ENCODE measurements at regions not wholly inside any gene's neighbourhood (a gene's known extent, or its start where the extent isn't known, plus 50 kb on each side); places are given as distances from the start of the nearest gene placed in this dataset.

GRCh38 chr5:105685884-105686283 lies 1984.9 kb downstream of the EFNA5 start:
- no peak for TF ChIP-seq EZH2phosphoT487 (IDR thresholded peaks at IDR 0.05; ENCODE audit: low read depth, severe bottlenecking, unreplicated experiment)
- no peak for TF ChIP-seq EZH2 (IDR thresholded peaks at IDR 0.05; ENCODE audit: borderline replicate concordance)
- no peak for TF ChIP-seq CTCF (IDR thresholded peaks at IDR 0.05; ENCODE audit: poor library complexity)
